Neural progenitor cell (in vitro differentiated cells): ENCODE measurements at regions not wholly inside any gene's neighbourhood (a gene's known extent, or its start where the extent isn't known, plus 50 kb on each side); places are given as distances from the start of the nearest gene placed in this dataset.

ENCODE experiments used
- DNase-seq: peaks from one replicate; pipeline ENCODE4 v3.0.0-alpha.2; 2016; ENCODE audit warnings: low spot score
- H2AFZ ChIP-seq: fragments of 200-600 bp; sonication (generic); replicated peaks from 2 replicates; pipeline ENCODE4 v1.6.1; 2016; ENCODE audit warnings: antibody characterized with exemption
- H3F3A ChIP-seq: fragments of 200-600 bp; sonication (generic); 2 replicates; pipeline ENCODE4 v1.6.1; 2016; ENCODE audit warnings: antibody characterized with exemption, low read depth
- H3K27ac ChIP-seq: fragments of 200-600 bp; sonication (generic); 2 replicates; pipeline ENCODE4 v1.5.1; 2016; ENCODE audit warnings: mild to moderate bottlenecking
- H3K27me3 ChIP-seq: fragments of 200-600 bp; sonication (generic); 2 replicates; pipeline ENCODE4 v1.6.1; 2016; ENCODE audit warnings: mild to moderate bottlenecking, moderate library complexity
- H3K36me3 ChIP-seq: fragments of 200-600 bp; sonication (generic); 2 replicates; pipeline ENCODE4 v1.5.1; 2016
- H3K4me1 ChIP-seq: fragments of 200-600 bp; sonication (generic); 2 replicates; pipeline ENCODE4 v1.6.1; 2016; ENCODE audit warnings: mixed run types
- H3K4me2 ChIP-seq: fragments of 200-600 bp; sonication (generic); 2 replicates; pipeline ENCODE4 v1.6.1; 2016
- H3K4me3 ChIP-seq: fragments of 200-600 bp; sonication (generic); 2 replicates; pipeline ENCODE4 v1.5.1; 2016
- H3K79me2 ChIP-seq: fragments of 200-600 bp; sonication (generic); 2 replicates; pipeline ENCODE4 v1.6.1; 2016; ENCODE audit warnings: low read depth
- H3K9ac ChIP-seq: fragments of 200-600 bp; sonication (generic); 2 replicates; pipeline ENCODE4 v1.6.1; 2016
- H3K9me3 ChIP-seq: fragments of 200-600 bp; sonication (generic); 2 replicates; pipeline ENCODE4 v1.5.1; 2016; ENCODE audit warnings: low read depth
- H4K20me1 ChIP-seq: fragments of 200-600 bp; sonication (generic); 2 replicates; pipeline ENCODE4 v1.6.1; 2016; ENCODE audit warnings: low read depth
- H3K27ac Mint-ChIP-seq: 3 replicates; pipeline ENCODE4 v1.8.0; 2021; ENCODE audit warnings: mixed read lengths
- H3K27me3 Mint-ChIP-seq: 2 replicates; pipeline ENCODE4 v1.8.0; 2022; ENCODE audit warnings: low read depth, mild to moderate bottlenecking, inconsistent platforms, moderate library complexity, mixed read lengths; ENCODE audit not compliant: insufficient read depth
- H3K36me3 Mint-ChIP-seq: 3 replicates; pipeline ENCODE4 v1.8.0; 2021; ENCODE audit warnings: mixed read lengths
- H3K4me1 Mint-ChIP-seq: 3 replicates; pipeline ENCODE4 v1.8.0; 2021; ENCODE audit warnings: mixed read lengths
- H3K4me3 Mint-ChIP-seq: 3 replicates; pipeline ENCODE4 v1.8.0; 2021; ENCODE audit warnings: mild to moderate bottlenecking, moderate library complexity, mixed read lengths
- H3K9me3 Mint-ChIP-seq: 3 replicates; pipeline ENCODE4 v1.8.0; 2020; ENCODE audit warnings: mixed read lengths
- CTCF ChIP-seq: fragments of 200-600 bp; sonication (generic); IDR thresholded peaks from 2 replicates; pipeline ENCODE4 v1.5.1; 2017; ENCODE audit warnings: antibody characterized with exemption, mild to moderate bottlenecking
- EZH2 ChIP-seq: fragments of 200-600 bp; sonication (generic); IDR thresholded peaks from 2 replicates; pipeline ENCODE4 v1.6.1; 2017; ENCODE audit warnings: antibody characterized with exemption, mild to moderate bottlenecking, moderate library complexity
- EZH2phosphoT487 ChIP-seq: fragments of 200-600 bp; sonication (generic); IDR thresholded peaks from 2 replicates; pipeline ENCODE4 v1.6.1; 2017; ENCODE audit warnings: antibody characterized with exemption

- Histone ChIP-seq H2AFZ (no peak overlapping the region), H3K27me3 (no peaks in the 10 kb centered on the region), H3K9ac (no peak overlapping the region), H3K9me3 (no peaks in the 10 kb centered on the region), H3K4me3 (no peak overlapping the region), H4K20me1 (no peaks in the 10 kb centered on the region), H3K4me1 (no peaks in the 10 kb centered on the region), H3K36me3 (no peaks in the 10 kb centered on the region), H3K27ac (no peak overlapping the region), H3K79me2 (no peaks in the 10 kb centered on the region), H3F3A (no peaks in the 10 kb centered on the region), H3K4me2 (no peak overlapping the region)
- no peak overlapping the region for H3K27ac Mint-ChIP-seq
- peaks cover 13% of the 10 kb centered on the region for H3K27me3 Mint-ChIP-seq
- TF ChIP-seq CTCF (no peak), EZH2 (no peak), EZH2phosphoT487 (no peak)
- no peaks in the 10 kb centered on the region for H3K36me3 Mint-ChIP-seq
- H3K9me3 Mint-ChIP-seq, result peaks cover 3% of the 10 kb centered on the region
- no peak for DNase-seq
- no peak overlapping the region for H3K4me3 Mint-ChIP-seq
- H3K4me1 Mint-ChIP-seq, result no peaks in the 10 kb centered on the region
Observed at GRCh38 chr7:98521089-98521692, 95.9 kb upstream of the NPTX2 start.

GRCh38 chr7:98520356-98520951 is 96.6 kb upstream of the NPTX2 start:
- Histone ChIP-seq H3K36me3 (no peaks in the 10 kb centered on the region), H3K27ac (no peak overlapping the region), H3K9ac (no peak overlapping the region), H3K27me3 (no peaks in the 10 kb centered on the region), H4K20me1 (no peaks in the 10 kb centered on the region), H2AFZ (no peak overlapping the region), H3K4me3 (no peak overlapping the region), H3F3A (no peaks in the 10 kb centered on the region), H3K4me2 (no peak overlapping the region), H3K79me2 (no peaks in the 10 kb centered on the region), H3K9me3 (no peaks in the 10 kb centered on the region), H3K4me1 (no peaks in the 10 kb centered on the region)
- DNase-seq, result no peak
- no peak overlapping the region for H3K27ac Mint-ChIP-seq
- H3K9me3 Mint-ChIP-seq, result peaks cover 3% of the 10 kb centered on the region
- H3K27me3 Mint-ChIP-seq, result peaks cover 13% of the 10 kb centered on the region
- TF ChIP-seq EZH2 (no peak), CTCF (no peak), EZH2phosphoT487 (no peak)
- H3K4me1 Mint-ChIP-seq, result no peaks in the 10 kb centered on the region
- no peak overlapping the region for H3K4me3 Mint-ChIP-seq
- H3K36me3 Mint-ChIP-seq, result no peaks in the 10 kb centered on the region

GRCh38 chr7:98518159-98518947 is 98.7 kb upstream of the NPTX2 start:
- no peaks in the 10 kb centered on the region for H3K79me2 ChIP-seq
- H3K27me3 ChIP-seq, result no peaks in the 10 kb centered on the region
- Mint-ChIP-seq H3K9me3 (no peaks in the 10 kb centered on the region), H3K36me3 (no peaks in the 10 kb centered on the region), H3K27ac (no peak overlapping the region), H3K4me3 (no peak overlapping the region), H3K4me1 (no peaks in the 10 kb centered on the region), H3K27me3 (peaks cover 14% of the 10 kb centered on the region)
- TF ChIP-seq EZH2phosphoT487, result no peak
- TF ChIP-seq CTCF, result no peak
- TF ChIP-seq EZH2, result no peak
- no peak overlapping the region for H2AFZ ChIP-seq
- no peaks in the 10 kb centered on the region for H4K20me1 ChIP-seq
- no peak overlapping the region for H3K4me3 ChIP-seq
- no peaks in the 10 kb centered on the region for H3K4me1 ChIP-seq
- H3K9me3 ChIP-seq, result no peaks in the 10 kb centered on the region
- no peaks in the 10 kb centered on the region for H3K36me3 ChIP-seq
- H3K9ac ChIP-seq, result no peak overlapping the region
- H3K27ac ChIP-seq, result no peak overlapping the region
- DNase-seq, result no peak
- H3K4me2 ChIP-seq, result no peak overlapping the region
- H3F3A ChIP-seq, result no peaks in the 10 kb centered on the region
